HFFc6 (cell line): ENCODE measurements at regions not wholly inside any gene's neighbourhood (a gene's known extent, or its start where the extent isn't known, plus 50 kb on each side); places are given as distances from the start of the nearest gene placed in this dataset.
A peak's percentile ranks its signal among the peaks of the same experiment; 100 is the strongest.

Experiments
- DNase-seq: peaks from one replicate; pipeline ENCODE4 v3.0.0-alpha.2; 2018
- H3K27ac Mint-ChIP-seq: 2 replicates; pipeline ENCODE4 v1.8.0; 2020; ENCODE audit warnings: mild to moderate bottlenecking, mixed read lengths
- H3K27me3 Mint-ChIP-seq: 2 replicates; pipeline ENCODE4 v1.8.0; 2021; ENCODE audit warnings: mild to moderate bottlenecking, moderate library complexity, mixed read lengths; ENCODE audit not compliant: insufficient read depth
- H3K36me3 Mint-ChIP-seq: 2 replicates; pipeline ENCODE4 v1.8.0; 2021; ENCODE audit warnings: low read depth, mixed read lengths
- H3K4me1 Mint-ChIP-seq: 2 replicates; pipeline ENCODE4 v1.8.0; 2020; ENCODE audit warnings: low read depth, mixed read lengths
- H3K4me3 Mint-ChIP-seq: 2 replicates; pipeline ENCODE4 v1.8.0; 2020; ENCODE audit warnings: mild to moderate bottlenecking, moderate library complexity, mixed read lengths
- H3K9me3 Mint-ChIP-seq: 2 replicates; pipeline ENCODE4 v1.8.0; 2020; ENCODE audit warnings: mild to moderate bottlenecking, mixed read lengths
- TF ChIP-seq, protein P1 (sequence below): fragments of 200-600 bp; sonication (generic); IDR thresholded peaks from 2 replicates; pipeline ENCODE4 v1.5.0; 2021; ENCODE audit warnings: antibody characterized with exemption, mild to moderate bottlenecking

DNA sequence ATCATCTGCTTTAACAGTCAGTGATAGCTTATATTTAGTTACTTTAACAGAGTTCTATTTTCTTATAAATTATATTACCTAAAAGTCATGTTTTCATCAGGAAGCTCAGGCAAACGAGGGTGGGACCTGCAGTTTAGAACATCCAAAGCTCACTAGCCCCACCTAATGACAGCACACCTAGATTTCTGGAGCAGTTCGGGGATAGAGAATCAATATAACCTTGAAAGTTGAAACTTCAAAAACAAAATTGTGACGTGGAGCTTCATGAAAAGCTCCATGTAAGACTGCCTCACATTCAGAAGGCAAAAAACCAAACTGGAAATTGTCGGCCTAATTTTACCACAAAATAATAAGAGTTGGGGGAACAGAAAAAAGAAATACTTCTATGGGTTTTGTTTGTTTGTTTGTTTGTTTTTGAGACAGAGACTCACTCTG is 185.9 kb upstream of the CCDC150 start:
- H3K27me3 Mint-ChIP-seq, result no peaks in the 10 kb centered on the region
- H3K4me3 Mint-ChIP-seq, result no peak overlapping the region
- H3K36me3 Mint-ChIP-seq, result no peaks in the 10 kb centered on the region
- H3K4me1 Mint-ChIP-seq, result peaks cover 10% of the 10 kb centered on the region; the same call in 1 of the 2 replicates
- DNase-seq, result peak; percentile 32
- H3K9me3 Mint-ChIP-seq, result no peaks in the 10 kb centered on the region
- no peak overlapping the region for H3K27ac Mint-ChIP-seq
- TF ChIP-seq, protein P1, sequence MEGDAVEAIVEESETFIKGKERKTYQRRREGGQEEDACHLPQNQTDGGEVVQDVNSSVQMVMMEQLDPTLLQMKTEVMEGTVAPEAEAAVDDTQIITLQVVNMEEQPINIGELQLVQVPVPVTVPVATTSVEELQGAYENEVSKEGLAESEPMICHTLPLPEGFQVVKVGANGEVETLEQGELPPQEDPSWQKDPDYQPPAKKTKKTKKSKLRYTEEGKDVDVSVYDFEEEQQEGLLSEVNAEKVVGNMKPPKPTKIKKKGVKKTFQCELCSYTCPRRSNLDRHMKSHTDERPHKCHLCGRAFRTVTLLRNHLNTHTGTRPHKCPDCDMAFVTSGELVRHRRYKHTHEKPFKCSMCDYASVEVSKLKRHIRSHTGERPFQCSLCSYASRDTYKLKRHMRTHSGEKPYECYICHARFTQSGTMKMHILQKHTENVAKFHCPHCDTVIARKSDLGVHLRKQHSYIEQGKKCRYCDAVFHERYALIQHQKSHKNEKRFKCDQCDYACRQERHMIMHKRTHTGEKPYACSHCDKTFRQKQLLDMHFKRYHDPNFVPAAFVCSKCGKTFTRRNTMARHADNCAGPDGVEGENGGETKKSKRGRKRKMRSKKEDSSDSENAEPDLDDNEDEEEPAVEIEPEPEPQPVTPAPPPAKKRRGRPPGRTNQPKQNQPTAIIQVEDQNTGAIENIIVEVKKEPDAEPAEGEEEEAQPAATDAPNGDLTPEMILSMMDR, result peak; percentile 80

- TF ChIP-seq, protein P1, result no peak
- Mint-ChIP-seq H3K4me3 (no peak overlapping the region), H3K27ac (no peak overlapping the region), H3K27me3 (no peaks in the 10 kb centered on the region; the same call in 1 of the 2 replicates), H3K9me3 (no peaks in the 10 kb centered on the region), H3K36me3 (no peaks in the 10 kb centered on the region), H3K4me1 (peaks cover 10% of the 10 kb centered on the region; the same call in 1 of the 2 replicates)
- DNase-seq, result no peak
These were observed 185.0 kb upstream of the CCDC150 start for GRCh38 chr2:196454492-196454891.

- Mint-ChIP-seq H3K27ac (no peak overlapping the region), H3K4me3 (no peak overlapping the region), H3K36me3 (peaks cover 18% of the 10 kb centered on the region), H3K27me3 (no peaks in the 10 kb centered on the region; the same call in 1 of the 2 replicates), H3K9me3 (peaks cover 14% of the 10 kb centered on the region; the same call in 1 of the 2 replicates), H3K4me1 (peaks cover 11% of the 10 kb centered on the region)
- TF ChIP-seq, protein P1, result no peak
- no peak for DNase-seq
These were observed 180.0 kb upstream of the CCDC150 start for GRCh38 chr2:196459539-196459938.

- H3K27ac Mint-ChIP-seq, result no peak overlapping the region
- no peak for DNase-seq
- H3K9me3 Mint-ChIP-seq, result peaks cover 14% of the 10 kb centered on the region; the same call in 1 of the 2 replicates
- no peak overlapping the region for H3K4me3 Mint-ChIP-seq
- TF ChIP-seq, protein P1, result no peak
- H3K27me3 Mint-ChIP-seq, result no peaks in the 10 kb centered on the region; the same call in 1 of the 2 replicates
- H3K4me1 Mint-ChIP-seq, result peaks cover 12% of the 10 kb centered on the region
- H3K36me3 Mint-ChIP-seq, result peaks cover 18% of the 10 kb centered on the region
These were observed 175.8 kb upstream of the CCDC150 start for GRCh38 chr2:196463706-196464105.

- TF ChIP-seq, protein P1, result no peak
- Mint-ChIP-seq H3K4me1 (peaks cover 12% of the 10 kb centered on the region), H3K27ac (no peak overlapping the region), H3K36me3 (peaks cover 18% of the 10 kb centered on the region), H3K27me3 (no peaks in the 10 kb centered on the region; the same call in 1 of the 2 replicates), H3K9me3 (peaks cover 14% of the 10 kb centered on the region; the same call in 1 of the 2 replicates), H3K4me3 (no peak overlapping the region)
- no peak for DNase-seq
These were observed 175.2 kb upstream of the CCDC150 start for GRCh38 chr2:196464311-196464710.
